HepG2 (cell line): ENCODE measurements at regions not wholly inside any gene's neighbourhood (a gene's known extent, or its start where the extent isn't known, plus 50 kb on each side); places are given as distances from the start of the nearest gene placed in this dataset.

ENCODE experiments used
- KLF15 ChIP-seq: sonication (generic); formaldehyde crosslinking; IDR thresholded peaks from 2 replicates; pipeline ENCODE4 v1.8.1; 2023; ENCODE audit warnings: borderline replicate concordance, mild to moderate bottlenecking, inconsistent platforms, missing genetic modification reagents, mixed read lengths
- MAZ ChIP-seq, 2 experiments: sonication (generic) in 1 of 2; formaldehyde crosslinking in 1 of 2; IDR thresholded peaks; 2 replicates each; pipeline versions ENCODE4 v1.5.0 to v1.6.1; 2012 to 2020; ENCODE audit warnings: low read depth in 2 of 2, mild to moderate bottlenecking in 2 of 2, borderline replicate concordance in 1 of 2, improper control_type of control experiment in 1 of 2, low read length in 1 of 2, missing genetic modification reagents in 1 of 2, moderate library complexity in 1 of 2
- TP53 ChIP-seq: sonication (generic); formaldehyde crosslinking; conservative IDR thresholded peaks from 2 replicates; pipeline ENCODE4 v1.4.0; 2020; ENCODE audit warnings: missing genetic modification reagents
- YY1 ChIP-seq: IDR thresholded peaks from 2 replicates; pipeline ENCODE4 v1.6.1; 2011; ENCODE audit warnings: low read length, low read depth, moderate library complexity, mild to moderate bottlenecking; ENCODE audit not compliant: insufficient read depth, insufficient replicate concordance

- no peak for TF ChIP-seq YY1
- TF ChIP-seq TP53 = no peak
- TF ChIP-seq MAZ (IDR thresholded peaks at IDR 0.05; ENCODE audit: borderline replicate concordance, low read depth, low read length) = no peak
- TF ChIP-seq MAZ (CRISPR knock-in tag; IDR thresholded peaks at IDR 0.05; ENCODE audit: low read depth) = no peak
- no peak for TF ChIP-seq KLF15 (CRISPR knock-in tag)
Observed at GRCh38 chrX:152061083-152061482, 77.3 kb downstream of the MAGEA10 start.
